ENCODE measurements at regions not wholly inside any gene's neighbourhood (a gene's known extent, or its start where the extent isn't known, plus 50 kb on each side); places are given as distances from the start of the nearest gene placed in this dataset.

GRCh38 chrX:39823424-39823823, 274.3 kb downstream of the BCOR start:
- Histone ChIP-seq H3K27me3 (ENCODE audit: low read length) (no peaks in the 10 kb centered on the region), H4K20me1 (ENCODE audit: insufficient read depth, low read depth, low read length) (peaks cover 21% of the 10 kb centered on the region; the same call in 1 of the 2 replicates)

GRCh38 chrX:39823854-39824253, 273.9 kb downstream of the BCOR start:
- Histone ChIP-seq H3K9me2 (replicated peaks; ENCODE audit: insufficient read depth, low read length) (no peaks in the 10 kb centered on the region), H3K9ac (ENCODE audit: low read length) (no peak overlapping the region), H3K27ac (ENCODE audit: low read length) (no peak overlapping the region), H2AFZ (ENCODE audit: low read length) (no peak overlapping the region), H3K79me2 (ENCODE audit: low read length) (no peaks in the 10 kb centered on the region), H3K36me3 (ENCODE audit: insufficient read depth, low read length) (no peaks in the 10 kb centered on the region), H3K9me3 (ENCODE audit: low read length) (no peaks in the 10 kb centered on the region), H3K4me2 (ENCODE audit: low read depth, low read length, poor library complexity, severe bottlenecking) (no peak overlapping the region), H3K4me1 (ENCODE audit: low read length) (peaks cover 6% of the 10 kb centered on the region), H4K20me1 (ENCODE audit: insufficient read depth, low read depth, low read length) (peaks cover 21% of the 10 kb centered on the region; the same call in 1 of the 2 replicates), H3K4me3 (ENCODE audit: low read length) (no peak overlapping the region), H3K27me3 (ENCODE audit: low read length) (0 out of 2 replicates have a peak, but pooled peaks cover 1% of the 10 kb centered on the region)
- no peak for DNase-seq

More at GRCh38 chrX:39823424-39823823, 274.3 kb downstream of the BCOR start:
- Histone ChIP-seq H3K79me2 (ENCODE audit: low read length) (no peaks in the 10 kb centered on the region), H3K4me3 (ENCODE audit: low read length) (no peak overlapping the region), H2AFZ (ENCODE audit: low read length) (no peak overlapping the region), H3K36me3 (ENCODE audit: insufficient read depth, low read length) (no peaks in the 10 kb centered on the region), H3K27ac (ENCODE audit: low read length) (no peak overlapping the region), H3K9ac (ENCODE audit: low read length) (no peak overlapping the region), H3K4me2 (ENCODE audit: low read depth, low read length, poor library complexity, severe bottlenecking) (no peak overlapping the region), H3K4me1 (ENCODE audit: low read length) (peaks cover 6% of the 10 kb centered on the region), H3K9me2 (replicated peaks; ENCODE audit: insufficient read depth, low read length) (no peaks in the 10 kb centered on the region), H3K9me3 (ENCODE audit: low read length) (no peaks in the 10 kb centered on the region)
- no peak for DNase-seq

GRCh38 chrX:39826813-39827543, 270.8 kb downstream of the BCOR start:
- Histone ChIP-seq H3K9me2 (replicated peaks; ENCODE audit: insufficient read depth, low read length) (no peaks in the 10 kb centered on the region), H3K4me2 (ENCODE audit: low read depth, low read length, poor library complexity, severe bottlenecking) (no peak overlapping the region), H3K36me3 (ENCODE audit: insufficient read depth, low read length) (no peaks in the 10 kb centered on the region), H3K9ac (ENCODE audit: low read length) (no peak overlapping the region), H3K79me2 (ENCODE audit: low read length) (no peaks in the 10 kb centered on the region), H3K4me3 (ENCODE audit: low read length) (no peak overlapping the region), H3K9me3 (ENCODE audit: low read length) (no peaks in the 10 kb centered on the region), H3K4me1 (ENCODE audit: low read length) (peaks cover 6% of the 10 kb centered on the region), H3K27me3 (ENCODE audit: low read length) (0 out of 2 replicates have a peak, but pooled peaks cover 4% of the 10 kb centered on the region), H2AFZ (ENCODE audit: low read length) (no peak overlapping the region), H4K20me1 (ENCODE audit: insufficient read depth, low read depth, low read length) (peaks cover 21% of the 10 kb centered on the region; the same call in 1 of the 2 replicates), H3K27ac (ENCODE audit: low read length) (no peak overlapping the region)
- DNase-seq, result peak; percentile 45

GRCh38 chrX:39827951-39828350, 269.8 kb downstream of the BCOR start:
- H3K27me3 ChIP-seq (ENCODE audit: low read length), result 0 out of 2 replicates have a peak, but pooled peaks cover 4% of the 10 kb centered on the region
- peak; percentile 91 for DNase-seq

GRCh38 chrX:39828971-39829370, 268.8 kb downstream of the BCOR start:
- H3K9ac ChIP-seq (ENCODE audit: low read length), result no peak overlapping the region
- H3K79me2 ChIP-seq (ENCODE audit: low read length), result no peaks in the 10 kb centered on the region
- no peak for DNase-seq
- no peaks in the 10 kb centered on the region for H3K9me2 ChIP-seq (replicated peaks; ENCODE audit: insufficient read depth, low read length)
- H3K4me2 ChIP-seq (ENCODE audit: low read depth, low read length, poor library complexity, severe bottlenecking), result no peak overlapping the region
- no peaks in the 10 kb centered on the region for H3K36me3 ChIP-seq (ENCODE audit: insufficient read depth, low read length)
- no peaks in the 10 kb centered on the region for H3K9me3 ChIP-seq (ENCODE audit: low read length)
- H2AFZ ChIP-seq (ENCODE audit: low read length), result no peak overlapping the region
- 0 out of 2 replicates have a peak, but pooled peaks cover 4% of the 10 kb centered on the region for H3K27me3 ChIP-seq (ENCODE audit: low read length)
- H3K4me1 ChIP-seq (ENCODE audit: low read length), result peaks cover 6% of the 10 kb centered on the region
- no peak overlapping the region for H3K27ac ChIP-seq (ENCODE audit: low read length)
- peaks cover 21% of the 10 kb centered on the region; the same call in 1 of the 2 replicates for H4K20me1 ChIP-seq (ENCODE audit: insufficient read depth, low read depth, low read length)
- H3K4me3 ChIP-seq (ENCODE audit: low read length), result no peak overlapping the region

More at GRCh38 chrX:39827951-39828350, 269.8 kb downstream of the BCOR start:
- Histone ChIP-seq H3K27ac (ENCODE audit: low read length) (no peak overlapping the region), H3K4me2 (ENCODE audit: low read depth, low read length, poor library complexity, severe bottlenecking) (peak overlapping the region; percentile 37), H3K36me3 (ENCODE audit: insufficient read depth, low read length) (no peaks in the 10 kb centered on the region), H2AFZ (ENCODE audit: low read length) (no peak overlapping the region), H3K9me3 (ENCODE audit: low read length) (no peaks in the 10 kb centered on the region), H4K20me1 (ENCODE audit: insufficient read depth, low read depth, low read length) (peaks cover 21% of the 10 kb centered on the region; the same call in 1 of the 2 replicates), H3K79me2 (ENCODE audit: low read length) (no peaks in the 10 kb centered on the region), H3K9me2 (replicated peaks; ENCODE audit: insufficient read depth, low read length) (no peaks in the 10 kb centered on the region), H3K4me1 (ENCODE audit: low read length) (peaks cover 6% of the 10 kb centered on the region), H3K4me3 (ENCODE audit: low read length) (no peak overlapping the region), H3K9ac (ENCODE audit: low read length) (no peak overlapping the region)

- Histone ChIP-seq H3K9me3 (ENCODE audit: low read length) (no peaks in the 10 kb centered on the region), H3K27me3 (ENCODE audit: low read length) (0 out of 2 replicates have a peak, but pooled peaks cover 4% of the 10 kb centered on the region), H4K20me1 (ENCODE audit: insufficient read depth, low read depth, low read length) (peaks cover 19% of the 10 kb centered on the region; the same call in 1 of the 2 replicates), H3K9me2 (replicated peaks; ENCODE audit: insufficient read depth, low read length) (no peaks in the 10 kb centered on the region), H3K4me2 (ENCODE audit: low read depth, low read length, poor library complexity, severe bottlenecking) (no peak overlapping the region), H3K27ac (ENCODE audit: low read length) (no peak overlapping the region), H2AFZ (ENCODE audit: low read length) (no peak overlapping the region), H3K36me3 (ENCODE audit: insufficient read depth, low read length) (no peaks in the 10 kb centered on the region), H3K79me2 (ENCODE audit: low read length) (no peaks in the 10 kb centered on the region), H3K4me3 (ENCODE audit: low read length) (no peak overlapping the region), H3K9ac (ENCODE audit: low read length) (no peak overlapping the region), H3K4me1 (ENCODE audit: low read length) (peaks cover 6% of the 10 kb centered on the region)
- no peak for DNase-seq
Observed at GRCh38 chrX:39829965-39830364, 267.8 kb downstream of the BCOR start.

GRCh38 chrX:39830414-39830813, 267.3 kb downstream of the BCOR start:
- Histone ChIP-seq H3K4me3 (ENCODE audit: low read length) (no peak overlapping the region), H3K27me3 (ENCODE audit: low read length) (0 out of 2 replicates have a peak, but pooled peaks cover 4% of the 10 kb centered on the region), H3K79me2 (ENCODE audit: low read length) (no peaks in the 10 kb centered on the region), H3K9ac (ENCODE audit: low read length) (no peak overlapping the region), H3K36me3 (ENCODE audit: insufficient read depth, low read length) (no peaks in the 10 kb centered on the region), H3K9me3 (ENCODE audit: low read length) (no peaks in the 10 kb centered on the region), H4K20me1 (ENCODE audit: insufficient read depth, low read depth, low read length) (peaks cover 15% of the 10 kb centered on the region; the same call in 1 of the 2 replicates), H3K27ac (ENCODE audit: low read length) (no peak overlapping the region), H3K4me2 (ENCODE audit: low read depth, low read length, poor library complexity, severe bottlenecking) (no peak overlapping the region), H2AFZ (ENCODE audit: low read length) (no peak overlapping the region), H3K4me1 (ENCODE audit: low read length) (peaks cover 6% of the 10 kb centered on the region), H3K9me2 (replicated peaks; ENCODE audit: insufficient read depth, low read length) (no peaks in the 10 kb centered on the region)
- DNase-seq, result no peak

- Histone ChIP-seq H3K9me2 (replicated peaks; ENCODE audit: insufficient read depth, low read length) (no peaks in the 10 kb centered on the region), H3K4me3 (ENCODE audit: low read length) (no peak overlapping the region), H3K36me3 (ENCODE audit: insufficient read depth, low read length) (no peaks in the 10 kb centered on the region), H3K4me1 (ENCODE audit: low read length) (peaks cover 6% of the 10 kb centered on the region), H3K27ac (ENCODE audit: low read length) (no peak overlapping the region), H2AFZ (ENCODE audit: low read length) (no peak overlapping the region), H3K79me2 (ENCODE audit: low read length) (no peaks in the 10 kb centered on the region), H3K9me3 (ENCODE audit: low read length) (no peaks in the 10 kb centered on the region), H3K4me2 (ENCODE audit: low read depth, low read length, poor library complexity, severe bottlenecking) (no peak overlapping the region), H4K20me1 (ENCODE audit: insufficient read depth, low read depth, low read length) (peaks cover 3% of the 10 kb centered on the region; the same call in 1 of the 2 replicates), H3K9ac (ENCODE audit: low read length) (no peak overlapping the region), H3K27me3 (ENCODE audit: low read length) (0 out of 2 replicates have a peak, but pooled peaks cover 4% of the 10 kb centered on the region)
- no peak for DNase-seq
Observed at GRCh38 chrX:39832211-39832610, 265.5 kb downstream of the BCOR start.

Measured in Karpas-422 (cell line).